Lower lobe of right lung (tissue), 2 donors: ENCODE measurements at regions not wholly inside any gene's neighbourhood (a gene's known extent, or its start where the extent isn't known, plus 50 kb on each side); places are given as distances from the start of the nearest gene placed in this dataset.

Experiments
- ATAC-seq, 2 donors: fragments of 200-7000 bp; cut with Tn5 transposase; one replicate each; pipeline ENCODE4 v1.9.1; 2020 to 2022; ENCODE audit warnings: mild to moderate bottlenecking in 2 of 2, moderate library complexity in 2 of 2
- DNase-seq: peaks from one replicate; pipeline ENCODE4 v3.0.0-alpha.2; 2020
- H3K27ac ChIP-seq: fragments of 200-600 bp; one replicate; pipeline ENCODE4 v1.8.0; 2022
- H3K27me3 ChIP-seq: fragments of 200-600 bp; one replicate; pipeline ENCODE4 v1.8.0; 2022; ENCODE audit warnings: low read depth
- H3K36me3 ChIP-seq: fragments of 200-600 bp; one replicate; pipeline ENCODE4 v1.8.0; 2022; ENCODE audit warnings: mild to moderate bottlenecking
- H3K4me1 ChIP-seq: fragments of 200-600 bp; one replicate; pipeline ENCODE4 v1.8.0; 2022
- H3K4me3 ChIP-seq: fragments of 200-600 bp; one replicate; pipeline ENCODE4 v1.8.0; 2022; ENCODE audit warnings: mild to moderate bottlenecking
- H3K9me3 ChIP-seq: fragments of 200-600 bp; one replicate; pipeline ENCODE4 v1.8.0; 2022
- intact Hi-C: fragments of 100-400 bp; cut with DNase I; formaldehyde crosslinking; loops from one replicate; pipeline ENCODE4 v1.11.0; 2022
- TF ChIP-seq, protein P1 (sequence below): fragments of 200-600 bp; IDR thresholded peaks from one replicate; pipeline ENCODE4 v1.8.0; 2022; ENCODE audit warnings: antibody characterized with exemption, mild to moderate bottlenecking
- donor health status: DM: no; HTN: yes; CAD: no; lungs with severe emphysema.

DNA sequence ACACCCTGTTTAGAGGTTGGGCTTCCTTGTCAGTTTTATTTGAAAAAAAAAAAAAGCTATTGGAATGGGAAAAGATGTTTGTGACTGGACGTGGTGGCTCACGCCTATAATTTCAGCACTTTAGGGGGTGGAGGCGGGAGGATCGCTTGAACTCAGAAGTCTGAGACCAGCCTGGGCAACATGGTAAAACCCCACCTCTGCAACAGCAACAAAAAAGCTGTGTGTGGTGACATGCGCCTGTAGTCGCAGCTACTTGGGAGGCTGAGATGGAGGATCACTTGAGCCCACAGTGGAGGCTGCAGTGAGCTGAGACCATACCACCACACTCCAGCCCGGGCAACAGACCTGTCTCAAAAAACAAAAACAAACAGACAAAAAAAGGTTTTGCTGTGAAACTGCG, 66.1 kb upstream of the SIAH1 start:
- Histone ChIP-seq H3K27me3 (no peaks in the 10 kb centered on the region), H3K27ac (no peak overlapping the region), H3K36me3 (no peaks in the 10 kb centered on the region), H3K4me1 (no peaks in the 10 kb centered on the region), H3K4me3 (no peak overlapping the region), H3K9me3 (no peaks in the 10 kb centered on the region)
- TF ChIP-seq, protein P1, sequence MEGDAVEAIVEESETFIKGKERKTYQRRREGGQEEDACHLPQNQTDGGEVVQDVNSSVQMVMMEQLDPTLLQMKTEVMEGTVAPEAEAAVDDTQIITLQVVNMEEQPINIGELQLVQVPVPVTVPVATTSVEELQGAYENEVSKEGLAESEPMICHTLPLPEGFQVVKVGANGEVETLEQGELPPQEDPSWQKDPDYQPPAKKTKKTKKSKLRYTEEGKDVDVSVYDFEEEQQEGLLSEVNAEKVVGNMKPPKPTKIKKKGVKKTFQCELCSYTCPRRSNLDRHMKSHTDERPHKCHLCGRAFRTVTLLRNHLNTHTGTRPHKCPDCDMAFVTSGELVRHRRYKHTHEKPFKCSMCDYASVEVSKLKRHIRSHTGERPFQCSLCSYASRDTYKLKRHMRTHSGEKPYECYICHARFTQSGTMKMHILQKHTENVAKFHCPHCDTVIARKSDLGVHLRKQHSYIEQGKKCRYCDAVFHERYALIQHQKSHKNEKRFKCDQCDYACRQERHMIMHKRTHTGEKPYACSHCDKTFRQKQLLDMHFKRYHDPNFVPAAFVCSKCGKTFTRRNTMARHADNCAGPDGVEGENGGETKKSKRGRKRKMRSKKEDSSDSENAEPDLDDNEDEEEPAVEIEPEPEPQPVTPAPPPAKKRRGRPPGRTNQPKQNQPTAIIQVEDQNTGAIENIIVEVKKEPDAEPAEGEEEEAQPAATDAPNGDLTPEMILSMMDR: no peak
- DNase-seq: no peak
- intact Hi-C loops: no loop called here
- no peak for ATAC-seq

DNA sequence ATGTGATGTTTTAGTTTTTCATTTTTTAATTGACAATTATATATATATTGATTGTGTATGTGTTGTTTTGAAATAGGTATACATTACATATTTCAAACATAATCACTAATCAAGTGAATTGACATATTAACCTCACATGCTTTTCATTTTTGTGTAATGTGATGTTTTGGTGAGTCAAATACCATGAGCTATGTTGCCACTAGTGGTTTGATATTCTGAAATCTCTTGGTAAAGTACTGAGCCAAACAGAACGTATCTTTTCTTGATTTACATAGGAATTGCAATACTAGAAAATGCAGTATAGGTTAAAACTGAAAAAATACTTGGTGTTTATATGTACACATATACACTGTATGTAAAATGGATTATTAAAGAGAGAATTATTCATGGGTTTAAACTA, 65.2 kb upstream of the SIAH1 start:
- ATAC-seq: no peak
- no peaks in the 10 kb centered on the region for H3K9me3 ChIP-seq
- TF ChIP-seq, protein P1: no peak
- H3K4me3 ChIP-seq: no peak overlapping the region
- H3K27me3 ChIP-seq: no peaks in the 10 kb centered on the region
- H3K4me1 ChIP-seq: peaks cover 3% of the 10 kb centered on the region
- DNase-seq: no peak
- no peak overlapping the region for H3K27ac ChIP-seq
- no peaks in the 10 kb centered on the region for H3K36me3 ChIP-seq
- intact Hi-C loops: no loop called here

DNA sequence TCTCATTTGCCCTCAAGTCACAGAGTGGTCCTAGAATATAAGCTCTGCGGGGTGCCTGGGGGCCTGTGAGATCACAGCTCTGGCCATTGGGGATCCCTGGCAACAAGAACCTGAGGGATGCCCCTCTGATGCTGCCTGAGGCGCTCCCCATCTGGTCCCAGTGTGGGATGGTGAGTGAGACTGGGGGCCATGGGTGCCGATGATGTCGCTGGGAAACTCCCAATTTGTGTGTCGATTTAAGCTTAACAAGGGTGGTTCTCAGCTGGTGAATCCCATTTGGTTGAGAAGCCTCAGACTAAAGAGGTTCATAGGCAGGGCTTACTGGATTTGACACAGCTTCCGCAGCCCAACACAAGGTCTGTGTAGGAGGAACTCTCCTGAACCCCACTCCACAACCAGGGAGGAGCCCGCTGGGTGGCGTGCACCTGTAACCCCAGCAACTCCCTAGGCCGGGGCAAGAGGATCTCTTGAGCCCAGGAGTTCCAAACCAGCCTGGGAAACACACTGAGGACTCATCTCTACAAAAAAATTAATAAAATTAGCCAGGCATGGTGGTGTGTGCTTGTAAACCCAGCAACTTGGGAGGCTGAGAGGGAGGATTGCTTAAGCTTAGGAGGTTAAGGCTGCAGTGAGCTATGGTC, 63.7 kb upstream of the SIAH1 start:
- Histone ChIP-seq H3K36me3 (no peaks in the 10 kb centered on the region), H3K27ac (no peak overlapping the region), H3K4me1 (peaks cover 15% of the 10 kb centered on the region), H3K27me3 (no peaks in the 10 kb centered on the region), H3K9me3 (no peaks in the 10 kb centered on the region), H3K4me3 (no peak overlapping the region)
- TF ChIP-seq, protein P1: no peak
- DNase-seq (no peak), ATAC-seq (no peak)
- intact Hi-C loops: no loop called here

DNA sequence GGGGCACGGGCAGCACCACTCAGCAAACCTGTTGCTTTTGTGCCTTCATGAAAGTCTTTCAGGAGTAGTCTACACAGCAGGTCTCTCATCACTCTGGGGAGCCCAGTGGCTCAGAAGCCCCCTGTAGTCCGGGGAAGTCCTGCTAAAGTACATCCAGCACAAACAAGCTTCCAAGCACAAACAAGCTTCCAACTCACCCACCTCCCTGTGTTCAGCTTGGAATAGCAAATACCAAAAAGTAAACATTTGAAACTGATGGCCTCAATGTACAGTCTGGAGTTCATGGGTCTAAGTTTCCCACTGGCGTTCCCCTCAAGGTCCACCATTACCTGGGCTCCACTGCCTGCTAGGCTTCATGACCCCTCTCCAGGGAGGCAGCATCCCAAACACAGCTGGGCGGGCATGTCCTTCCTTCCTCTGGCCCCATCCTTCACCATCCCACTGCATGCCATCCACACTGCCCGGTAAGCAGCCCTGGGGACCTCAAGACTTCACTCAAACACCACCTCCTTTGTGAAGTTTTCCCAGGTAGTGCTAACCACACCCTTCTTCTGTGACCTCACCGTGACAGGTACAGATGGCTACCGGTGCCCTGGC, 62.8 kb upstream of the SIAH1 start:
- Histone ChIP-seq H3K36me3 (no peaks in the 10 kb centered on the region), H3K27me3 (no peaks in the 10 kb centered on the region), H3K27ac (no peak overlapping the region), H3K4me3 (no peak overlapping the region), H3K9me3 (no peaks in the 10 kb centered on the region), H3K4me1 (peaks cover 15% of the 10 kb centered on the region)
- intact Hi-C loops: no loop called here
- DNase-seq (no peak), ATAC-seq (no peak)
- TF ChIP-seq, protein P1: no peak

DNA sequence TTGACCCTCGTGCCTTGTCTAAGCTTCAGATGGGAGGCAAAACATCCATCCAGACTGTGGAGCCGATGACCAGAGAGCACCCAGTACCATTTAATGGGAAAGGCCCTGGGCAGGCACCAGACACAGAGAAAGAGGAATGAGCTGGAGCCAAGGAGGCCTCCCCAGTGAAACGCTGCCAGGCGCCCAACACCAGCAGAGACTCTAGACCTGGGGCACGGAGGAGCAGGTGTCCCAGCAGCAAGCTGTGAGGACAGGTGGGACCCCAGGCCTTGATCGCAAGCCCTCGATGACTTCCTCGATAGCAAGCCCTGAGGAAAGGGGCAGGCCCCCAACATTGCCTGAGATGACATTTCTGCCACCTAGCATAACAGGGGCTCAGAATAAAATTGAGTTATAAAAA, 62.2 kb upstream of the SIAH1 start:
- Histone ChIP-seq H3K4me1 (peaks cover 15% of the 10 kb centered on the region), H3K27ac (no peak overlapping the region), H3K4me3 (no peak overlapping the region), H3K9me3 (no peaks in the 10 kb centered on the region), H3K27me3 (no peaks in the 10 kb centered on the region), H3K36me3 (no peaks in the 10 kb centered on the region)
- no peak for ATAC-seq
- TF ChIP-seq, protein P1: no peak
- intact Hi-C loops: no loop called here
- no peak for DNase-seq
